Stimulated activated CD8-positive, alpha-beta memory T cell treated with anti-CD3 and anti-CD28 coated beads, Interleukin-4, amount 100 ng/mL, for 1 hour (primary cell): ENCODE measurements at regions not wholly inside any gene's neighbourhood (a gene's known extent, or its start where the extent isn't known, plus 50 kb on each side); places are given as distances from the start of the nearest gene placed in this dataset.

Experiments used
- DNase-seq, 2 donors: peaks; one replicate each; pipeline ENCODE4 v3.0.0-alpha.2; 2020; ENCODE audit warnings: low read depth in 2 of 2, low spot score in 1 of 2

- no peak for DNase-seq
These were observed 335.4 kb downstream of the DHX15 start for GRCh38 chr4:24248674-24249630.

GRCh38 chr4:24245491-24245820 lies 338.9 kb downstream of the DHX15 start:
- no peak for DNase-seq

GRCh38 chr4:24244663-24245490 lies 339.5 kb downstream of the DHX15 start:
- DNase-seq = no peak

- no peak for DNase-seq
These were observed 340.7 kb downstream of the DHX15 start for GRCh38 chr4:24243641-24244040.

- DNase-seq = no peak
These were observed 342.8 kb downstream of the DHX15 start for GRCh38 chr4:24241511-24241910.

GRCh38 chr4:24240655-24241054 lies 343.7 kb downstream of the DHX15 start:
- DNase-seq = no peak

- DNase-seq = no peak
These were observed 346.6 kb downstream of the DHX15 start for GRCh38 chr4:24237709-24238108.

GRCh38 chr4:24236532-24236931 lies 346.7 kb upstream of the PPARGC1A start:
- no peak for DNase-seq

GRCh38 chr4:24236120-24236519 lies 346.3 kb upstream of the PPARGC1A start:
- no peak for DNase-seq

- no peak for DNase-seq
These were observed 345.8 kb upstream of the PPARGC1A start for GRCh38 chr4:24235618-24236017.

GRCh38 chr4:24234288-24234848 lies 344.5 kb upstream of the PPARGC1A start:
- no peak for DNase-seq

- no peak for DNase-seq
These were observed 341.1 kb upstream of the PPARGC1A start for GRCh38 chr4:24230955-24231354.

- DNase-seq = no peak
These were observed 340.1 kb upstream of the PPARGC1A start for GRCh38 chr4:24229978-24230377.

- DNase-seq = no peak
These were observed 338.8 kb upstream of the PPARGC1A start for GRCh38 chr4:24228692-24229091.

- DNase-seq = no peak
These were observed 336.8 kb upstream of the PPARGC1A start for GRCh38 chr4:24226667-24227066.

- DNase-seq = no peak
These were observed 336.2 kb upstream of the PPARGC1A start for GRCh38 chr4:24226023-24226422.

GRCh38 chr4:24224446-24224845 lies 334.6 kb upstream of the PPARGC1A start:
- no peak for DNase-seq

- DNase-seq = no peak
These were observed 329.4 kb upstream of the PPARGC1A start for GRCh38 chr4:24219209-24219608.

- DNase-seq = no peak
These were observed 328.7 kb upstream of the PPARGC1A start for GRCh38 chr4:24218566-24218965.

GRCh38 chr4:24214796-24215195 lies 324.9 kb upstream of the PPARGC1A start:
- no peak for DNase-seq

GRCh38 chr4:24213961-24214360 lies 324.1 kb upstream of the PPARGC1A start:
- DNase-seq = no peak

GRCh38 chr4:24212642-24213041 lies 322.8 kb upstream of the PPARGC1A start:
- no peak for DNase-seq
